DND-41 (cell line): ENCODE measurements at regions not wholly inside any gene's neighbourhood (a gene's known extent, or its start where the extent isn't known, plus 50 kb on each side); places are given as distances from the start of the nearest gene placed in this dataset.

Experiments
- EZH2 ChIP-seq: IDR thresholded peaks from 3 replicates; pipeline ENCODE4 v1.6.1; 2012; ENCODE audit warnings: borderline replicate concordance, low read depth, mild to moderate bottlenecking, moderate library complexity, low read length, inconsistent platforms; ENCODE audit not compliant: severe bottlenecking
- TF ChIP-seq, protein P1 (sequence below): IDR thresholded peaks from 2 replicates; pipeline ENCODE4 v1.5.1; 2012; ENCODE audit warnings: borderline replicate concordance, low read length, moderate library complexity, mild to moderate bottlenecking; ENCODE audit not compliant: poor library complexity, severe bottlenecking; ENCODE audit errors: extremely low read depth

GRCh38 chr15:47473832-47474231 is 243.5 kb upstream of the SEMA6D start:
- TF ChIP-seq, protein P1, sequence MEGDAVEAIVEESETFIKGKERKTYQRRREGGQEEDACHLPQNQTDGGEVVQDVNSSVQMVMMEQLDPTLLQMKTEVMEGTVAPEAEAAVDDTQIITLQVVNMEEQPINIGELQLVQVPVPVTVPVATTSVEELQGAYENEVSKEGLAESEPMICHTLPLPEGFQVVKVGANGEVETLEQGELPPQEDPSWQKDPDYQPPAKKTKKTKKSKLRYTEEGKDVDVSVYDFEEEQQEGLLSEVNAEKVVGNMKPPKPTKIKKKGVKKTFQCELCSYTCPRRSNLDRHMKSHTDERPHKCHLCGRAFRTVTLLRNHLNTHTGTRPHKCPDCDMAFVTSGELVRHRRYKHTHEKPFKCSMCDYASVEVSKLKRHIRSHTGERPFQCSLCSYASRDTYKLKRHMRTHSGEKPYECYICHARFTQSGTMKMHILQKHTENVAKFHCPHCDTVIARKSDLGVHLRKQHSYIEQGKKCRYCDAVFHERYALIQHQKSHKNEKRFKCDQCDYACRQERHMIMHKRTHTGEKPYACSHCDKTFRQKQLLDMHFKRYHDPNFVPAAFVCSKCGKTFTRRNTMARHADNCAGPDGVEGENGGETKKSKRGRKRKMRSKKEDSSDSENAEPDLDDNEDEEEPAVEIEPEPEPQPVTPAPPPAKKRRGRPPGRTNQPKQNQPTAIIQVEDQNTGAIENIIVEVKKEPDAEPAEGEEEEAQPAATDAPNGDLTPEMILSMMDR = no peak
- no peak for TF ChIP-seq EZH2
